ENCODE measurements at regions not wholly inside any gene's neighbourhood (a gene's known extent, or its start where the extent isn't known, plus 50 kb on each side); places are given as distances from the start of the nearest gene placed in this dataset.

DNA sequence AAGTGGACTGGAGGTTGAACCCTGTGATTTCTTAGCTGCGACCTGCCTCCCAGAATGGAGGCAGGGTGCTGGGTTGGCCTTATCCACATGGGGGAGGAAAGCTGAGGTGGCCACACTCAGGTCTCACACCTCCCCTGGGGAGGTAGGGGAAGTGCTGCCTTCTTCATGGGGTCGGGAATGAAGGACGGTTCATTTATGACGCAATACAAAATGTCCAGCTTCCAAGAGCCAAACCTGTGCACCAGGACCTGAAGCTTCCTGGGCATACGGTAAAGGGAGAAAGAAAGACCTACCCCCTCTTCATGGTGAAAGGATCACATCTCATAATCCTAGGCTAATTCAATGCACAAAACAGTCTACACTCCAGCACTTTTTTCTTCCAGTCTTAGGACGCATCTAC lies 150.6 kb upstream of the CDYL start:
- DNase-seq (ENCODE audit: low read depth, low spot score), result no peak
- no peaks in the 10 kb centered on the region for H3K9me3 ChIP-seq (ENCODE audit: low read depth, low read length)
- no peaks in the 10 kb centered on the region for H3K36me3 ChIP-seq (ENCODE audit: insufficient read depth, low read length)
- TF ChIP-seq FOXP2 (optimal IDR thresholded peaks at IDR 0.05; ENCODE audit: control extremely low read depth, extremely low read length, insufficient read depth) (no peak), EZH2 (IDR thresholded peaks at IDR 0.05) (no peak), POLR2AphosphoS5 (IDR thresholded peaks at IDR 0.05; ENCODE audit: borderline replicate concordance, low read depth, low read length) (no peak)
- no peak overlapping the region for H3K27ac ChIP-seq
- no peak overlapping the region for H3K4me3 ChIP-seq
- H3K9ac ChIP-seq (ENCODE audit: insufficient read length), result no peak overlapping the region

- TF ChIP-seq FOXP2 (optimal IDR thresholded peaks at IDR 0.05; ENCODE audit: control extremely low read depth, extremely low read length, insufficient read depth) (no peak), POLR2AphosphoS5 (IDR thresholded peaks at IDR 0.05; ENCODE audit: borderline replicate concordance, low read depth, low read length) (no peak), EZH2 (IDR thresholded peaks at IDR 0.05) (no peak)
- H3K9me3 ChIP-seq (ENCODE audit: low read depth, low read length), result no peaks in the 10 kb centered on the region
- H3K4me3 ChIP-seq, result no peak overlapping the region
- no peak for DNase-seq (ENCODE audit: low read depth, low spot score)
- no peaks in the 10 kb centered on the region for H3K36me3 ChIP-seq (ENCODE audit: insufficient read depth, low read length)
- H3K27ac ChIP-seq, result no peak overlapping the region
- no peak overlapping the region for H3K9ac ChIP-seq (ENCODE audit: insufficient read length)
Measured at GRCh38 chr6:4624726-4625125, 151.5 kb upstream of the CDYL start.

DNA sequence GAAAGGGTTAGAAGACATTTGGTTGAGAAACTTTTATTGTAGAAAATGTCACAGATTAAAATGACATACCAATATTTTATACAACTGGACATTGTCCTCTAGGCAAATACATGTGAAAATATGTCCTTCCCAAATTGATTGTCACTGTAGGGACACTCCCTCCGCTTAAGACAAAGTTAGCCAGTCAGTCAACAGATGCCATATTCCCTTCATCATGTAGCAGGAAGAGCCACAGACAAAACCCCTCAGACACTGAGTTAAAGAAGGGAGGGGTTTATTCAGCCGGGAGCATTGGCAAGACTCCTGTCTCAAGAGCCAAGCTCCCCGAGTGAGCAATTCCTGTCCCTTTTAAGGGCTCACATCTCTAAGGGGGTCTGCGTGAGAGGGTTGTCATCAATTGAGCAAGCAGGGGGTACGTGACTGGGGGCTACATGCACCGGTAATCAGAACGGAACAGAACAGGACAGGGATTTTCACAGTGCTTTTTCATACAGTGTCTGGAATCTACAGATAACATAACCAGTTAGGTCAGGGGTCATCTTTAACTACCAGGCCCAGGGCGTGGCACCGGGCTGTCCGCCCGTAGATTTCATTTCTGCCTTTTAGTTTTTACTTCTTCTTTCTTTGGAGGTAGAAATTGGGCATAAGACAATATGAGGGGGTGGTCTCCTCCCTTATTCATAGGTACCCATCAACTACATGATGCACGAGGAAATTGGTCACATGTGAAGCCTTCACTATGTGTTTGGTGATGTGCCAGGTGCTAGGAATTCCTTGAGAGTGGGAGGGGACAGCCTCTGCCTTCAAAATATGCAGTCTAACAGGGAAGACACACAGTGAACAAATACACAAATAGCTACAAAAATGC lies 155.7 kb upstream of the CDYL start:
- Histone ChIP-seq H3K27ac (no peak overlapping the region), H3K9me3 (ENCODE audit: low read depth, low read length) (no peaks in the 10 kb centered on the region), H3K4me3 (no peak overlapping the region), H3K9ac (ENCODE audit: insufficient read length) (no peak overlapping the region), H3K36me3 (ENCODE audit: insufficient read depth, low read length) (no peaks in the 10 kb centered on the region)
- TF ChIP-seq FOXP2 (optimal IDR thresholded peaks at IDR 0.05; ENCODE audit: control extremely low read depth, extremely low read length, insufficient read depth) (no peak), EZH2 (IDR thresholded peaks at IDR 0.05) (no peak), POLR2AphosphoS5 (IDR thresholded peaks at IDR 0.05; ENCODE audit: borderline replicate concordance, low read depth, low read length) (no peak)
- DNase-seq (ENCODE audit: low read depth, low spot score), result no peak

DNA sequence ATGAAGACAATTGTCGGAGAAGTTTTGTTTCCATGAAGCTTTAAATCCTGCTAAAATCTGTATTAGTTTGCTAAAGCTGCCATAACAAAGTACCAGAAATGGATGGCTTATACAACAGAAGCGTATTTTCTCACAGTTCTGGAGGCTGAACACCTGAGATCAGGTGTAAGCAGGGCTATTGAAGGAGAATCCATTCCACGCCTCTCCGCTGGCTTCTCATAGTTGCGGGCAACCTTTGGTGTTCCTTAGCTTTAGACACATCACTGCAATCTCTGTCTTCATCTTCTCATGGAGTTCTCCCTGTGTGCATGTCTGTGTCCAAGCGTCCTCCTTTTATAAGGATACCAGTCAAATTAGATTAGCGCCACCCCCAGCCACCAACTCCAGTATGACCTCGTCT lies 159.9 kb upstream of the CDYL start:
- H3K27ac ChIP-seq, result no peak overlapping the region
- no peaks in the 10 kb centered on the region for H3K9me3 ChIP-seq (ENCODE audit: low read depth, low read length)
- H3K36me3 ChIP-seq (ENCODE audit: insufficient read depth, low read length), result no peaks in the 10 kb centered on the region
- TF ChIP-seq POLR2AphosphoS5 (IDR thresholded peaks at IDR 0.05; ENCODE audit: borderline replicate concordance, low read depth, low read length), result no peak
- no peak for TF ChIP-seq EZH2 (IDR thresholded peaks at IDR 0.05)
- no peak for TF ChIP-seq FOXP2 (optimal IDR thresholded peaks at IDR 0.05; ENCODE audit: control extremely low read depth, extremely low read length, insufficient read depth)
- no peak for DNase-seq (ENCODE audit: low read depth, low spot score)
- H3K4me3 ChIP-seq, result no peak overlapping the region
- H3K9ac ChIP-seq (ENCODE audit: insufficient read length), result no peak overlapping the region

DNA sequence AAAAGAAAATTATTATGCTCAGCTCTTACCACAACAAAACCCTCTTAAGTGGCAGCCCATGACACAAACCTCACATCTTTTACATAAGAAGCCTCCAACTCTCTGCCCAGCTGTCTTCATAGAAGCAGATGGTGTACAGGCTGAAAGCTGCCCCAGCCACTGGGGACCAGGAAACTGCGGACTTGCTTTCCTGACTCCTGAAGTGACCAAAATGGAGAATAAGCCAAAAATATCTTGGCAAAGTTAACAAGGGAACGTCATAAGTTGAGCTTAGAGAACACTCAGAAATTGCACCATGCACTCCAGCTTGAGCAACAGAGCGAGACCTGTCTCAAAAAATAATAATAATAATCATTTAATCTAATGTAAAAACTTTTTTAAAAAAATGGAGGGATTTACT lies 160.3 kb upstream of the CDYL start:
- Histone ChIP-seq H3K9ac (ENCODE audit: insufficient read length) (no peak overlapping the region), H3K9me3 (ENCODE audit: low read depth, low read length) (no peaks in the 10 kb centered on the region), H3K36me3 (ENCODE audit: insufficient read depth, low read length) (no peaks in the 10 kb centered on the region), H3K4me3 (no peak overlapping the region), H3K27ac (no peak overlapping the region)
- TF ChIP-seq EZH2 (IDR thresholded peaks at IDR 0.05) (no peak), FOXP2 (optimal IDR thresholded peaks at IDR 0.05; ENCODE audit: control extremely low read depth, extremely low read length, insufficient read depth) (no peak)
- no peak for DNase-seq (ENCODE audit: low read depth, low spot score)

DNA sequence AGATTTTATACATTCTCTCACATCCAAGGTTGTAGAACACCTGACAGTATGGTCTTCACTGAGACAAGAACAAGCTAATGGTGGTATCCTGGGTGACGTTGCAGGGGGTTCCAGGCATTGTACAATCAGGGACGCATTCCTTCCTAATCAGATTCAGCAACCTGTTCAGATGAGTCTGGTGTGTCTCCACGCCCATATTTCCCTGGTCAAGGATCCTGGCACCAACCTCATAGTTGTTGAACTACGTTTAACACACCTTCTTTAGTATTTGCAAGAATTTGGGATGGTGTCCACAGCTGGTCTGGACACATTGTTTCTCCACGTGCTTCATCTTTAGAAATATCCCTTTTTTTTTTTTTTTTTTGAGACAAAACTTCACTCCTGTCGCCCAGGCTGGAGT lies 161.0 kb upstream of the CDYL start:
- no peak for TF ChIP-seq FOXP2 (optimal IDR thresholded peaks at IDR 0.05; ENCODE audit: control extremely low read depth, extremely low read length, insufficient read depth)
- no peak for TF ChIP-seq EZH2 (IDR thresholded peaks at IDR 0.05)
- no peak for TF ChIP-seq POLR2AphosphoS5 (IDR thresholded peaks at IDR 0.05; ENCODE audit: borderline replicate concordance, low read depth, low read length)
- Histone ChIP-seq H3K27ac (no peak overlapping the region), H3K36me3 (ENCODE audit: insufficient read depth, low read length) (no peaks in the 10 kb centered on the region), H3K9me3 (ENCODE audit: low read depth, low read length) (no peaks in the 10 kb centered on the region), H3K4me3 (no peak overlapping the region), H3K9ac (ENCODE audit: insufficient read length) (no peak overlapping the region)
- DNase-seq (ENCODE audit: low read depth, low spot score), result no peak

GRCh38 chr6:4614637-4615036 lies 161.6 kb upstream of the CDYL start:
- TF ChIP-seq POLR2AphosphoS5 (IDR thresholded peaks at IDR 0.05; ENCODE audit: borderline replicate concordance, low read depth, low read length) (no peak), FOXP2 (optimal IDR thresholded peaks at IDR 0.05; ENCODE audit: control extremely low read depth, extremely low read length, insufficient read depth) (no peak), EZH2 (IDR thresholded peaks at IDR 0.05) (no peak)
- DNase-seq (ENCODE audit: low read depth, low spot score), result no peak
- Histone ChIP-seq H3K27ac (no peak overlapping the region), H3K36me3 (ENCODE audit: insufficient read depth, low read length) (no peaks in the 10 kb centered on the region), H3K9ac (ENCODE audit: insufficient read length) (no peak overlapping the region), H3K4me3 (no peak overlapping the region), H3K9me3 (ENCODE audit: low read depth, low read length) (no peaks in the 10 kb centered on the region)

- Histone ChIP-seq H3K27ac (no peak overlapping the region), H3K9me3 (ENCODE audit: low read depth, low read length) (no peaks in the 10 kb centered on the region), H3K4me3 (no peak overlapping the region), H3K36me3 (ENCODE audit: insufficient read depth, low read length) (no peaks in the 10 kb centered on the region), H3K9ac (ENCODE audit: insufficient read length) (no peak overlapping the region)
- DNase-seq (ENCODE audit: low read depth, low spot score), result no peak
- TF ChIP-seq FOXP2 (optimal IDR thresholded peaks at IDR 0.05; ENCODE audit: control extremely low read depth, extremely low read length, insufficient read depth) (no peak), POLR2AphosphoS5 (IDR thresholded peaks at IDR 0.05; ENCODE audit: borderline replicate concordance, low read depth, low read length) (no peak), EZH2 (IDR thresholded peaks at IDR 0.05) (no peak)
Measured at GRCh38 chr6:4613795-4614194, 162.4 kb upstream of the CDYL start.

DNA sequence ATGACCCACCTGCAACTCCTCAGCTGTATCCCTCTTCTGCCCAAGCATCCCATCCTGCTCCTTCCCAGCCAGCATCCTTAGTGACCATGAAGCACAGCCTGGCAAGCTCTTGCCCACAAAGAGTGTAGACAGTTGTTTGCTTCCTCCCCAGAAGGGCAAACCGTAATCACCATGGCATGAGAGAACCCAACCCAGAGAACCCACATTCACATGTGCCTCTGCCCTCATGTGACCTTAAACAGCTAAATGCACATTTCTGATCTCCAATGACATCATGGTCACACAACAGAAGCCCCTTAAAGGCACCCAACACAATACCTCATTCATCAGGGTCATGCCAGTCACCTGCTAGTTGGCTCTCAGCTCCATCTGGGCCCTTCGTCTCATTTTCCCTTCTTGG lies 162.8 kb upstream of the CDYL start:
- Histone ChIP-seq H3K9ac (ENCODE audit: insufficient read length) (no peak overlapping the region), H3K4me3 (no peak overlapping the region), H3K36me3 (ENCODE audit: insufficient read depth, low read length) (no peaks in the 10 kb centered on the region), H3K27ac (no peak overlapping the region), H3K9me3 (ENCODE audit: low read depth, low read length) (no peaks in the 10 kb centered on the region)
- no peak for DNase-seq (ENCODE audit: low read depth, low spot score)
- TF ChIP-seq FOXP2 (optimal IDR thresholded peaks at IDR 0.05; ENCODE audit: control extremely low read depth, extremely low read length, insufficient read depth) (no peak), POLR2AphosphoS5 (IDR thresholded peaks at IDR 0.05; ENCODE audit: borderline replicate concordance, low read depth, low read length) (no peak), EZH2 (IDR thresholded peaks at IDR 0.05) (no peak)

Data from SK-N-MC (cell line).